NCI-H2107 (cell line): ENCODE measurements at regions not wholly inside any gene's neighbourhood (a gene's known extent, or its start where the extent isn't known, plus 50 kb on each side); places are given as distances from the start of the nearest gene placed in this dataset.
"Not testable (repeated sequence)": the region's sequence is repeated elsewhere in the genome, so short reads cannot be mapped to it uniquely, and the experiment has no call there.

Experiments
- DNase-seq: peaks from one replicate; lab custom pipeline; 2025; lab: John Stamatoyannopoulos, UW

DNA sequence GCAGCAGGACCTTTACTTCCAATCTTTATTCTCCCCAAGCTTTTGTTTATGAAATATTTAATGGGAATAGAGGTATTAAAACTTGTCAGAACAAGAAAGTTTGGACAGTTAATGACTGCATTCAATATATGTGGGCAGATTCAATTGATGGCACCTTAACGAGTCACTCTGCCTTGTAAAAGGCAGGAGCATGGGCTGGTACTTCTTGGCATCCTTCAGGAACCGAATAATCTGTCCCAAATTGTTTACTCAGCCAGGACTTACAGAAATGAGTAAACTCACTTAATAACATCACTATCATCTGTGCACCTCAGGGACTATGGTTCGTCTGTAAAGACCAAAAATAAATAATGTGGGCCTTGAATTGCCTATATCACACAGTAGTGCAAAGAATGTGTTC is 1280.3 kb upstream of the TMEFF2 start:
- no peak for DNase-seq

DNA sequence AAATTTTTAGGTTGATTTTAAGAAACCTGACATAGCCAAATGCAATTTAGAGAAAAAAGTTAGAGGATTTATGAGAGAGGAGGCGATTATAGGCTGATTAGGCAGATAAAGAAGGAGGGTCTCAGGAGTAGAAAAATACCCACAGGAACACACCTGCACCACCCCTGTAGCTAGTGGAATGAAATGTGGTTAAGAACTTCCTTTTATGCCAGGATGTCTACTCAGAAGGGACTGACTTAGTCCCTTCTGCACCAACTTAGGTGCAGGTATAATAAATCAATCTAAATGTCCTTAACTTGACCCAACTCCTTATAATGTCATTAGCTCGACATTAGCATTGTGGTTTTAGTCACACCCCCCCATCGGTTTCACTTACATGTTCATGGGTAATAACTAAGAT is 1274.5 kb upstream of the TMEFF2 start:
- no peak for DNase-seq

DNA sequence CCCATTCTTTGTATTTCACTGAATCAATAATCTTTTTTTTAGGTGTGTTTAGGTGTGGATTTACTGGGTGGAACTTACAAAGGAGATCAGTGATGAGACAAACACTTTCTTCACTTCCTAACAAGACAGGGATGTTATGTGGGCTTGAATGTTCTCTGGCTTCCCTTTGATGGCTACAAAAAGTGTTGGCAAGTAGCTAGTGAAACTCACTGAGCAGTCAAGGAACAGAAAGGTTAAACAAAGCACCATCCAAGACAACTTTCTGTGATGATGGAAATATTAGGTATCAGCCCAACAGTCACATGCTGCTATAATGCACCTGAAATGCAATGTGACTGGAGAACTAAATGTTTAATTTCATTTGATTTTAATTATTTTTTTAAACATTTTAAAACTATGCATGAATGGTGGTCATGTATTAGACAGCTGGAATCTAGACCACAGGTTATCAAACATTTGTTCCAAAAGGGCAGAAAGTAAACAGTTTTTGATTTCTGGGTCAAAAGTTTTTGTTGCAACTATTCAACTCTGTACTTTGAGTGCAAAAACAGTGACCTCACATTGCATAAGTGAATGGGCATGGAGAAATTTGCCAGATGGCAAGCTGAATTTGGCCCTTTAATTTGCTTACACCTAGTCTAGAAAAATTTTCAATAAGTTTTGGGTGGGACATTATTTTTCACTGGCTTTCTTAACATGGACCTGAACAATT is 1272.7 kb upstream of the TMEFF2 start:
- no peak for DNase-seq

DNA sequence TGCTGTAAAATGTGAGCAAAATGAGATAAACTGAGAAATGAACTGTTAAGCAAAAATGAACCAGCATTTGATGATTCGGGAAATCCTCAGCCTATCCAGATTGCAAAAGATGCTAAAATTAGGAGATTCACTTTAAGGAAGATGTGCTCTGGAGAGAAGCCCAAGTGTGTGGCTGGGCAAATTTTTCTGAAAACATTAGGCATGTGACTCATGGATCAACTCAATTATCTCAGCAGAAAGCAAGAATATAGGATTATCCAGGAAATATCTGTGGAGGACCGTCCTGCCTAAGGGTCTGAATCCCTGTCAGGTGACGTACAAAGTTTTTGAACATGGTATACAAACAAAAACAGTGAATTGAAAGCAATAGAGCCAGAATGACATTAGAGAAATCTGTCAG is 1268.3 kb upstream of the TMEFF2 start:
- DNase-seq: no peak

DNA sequence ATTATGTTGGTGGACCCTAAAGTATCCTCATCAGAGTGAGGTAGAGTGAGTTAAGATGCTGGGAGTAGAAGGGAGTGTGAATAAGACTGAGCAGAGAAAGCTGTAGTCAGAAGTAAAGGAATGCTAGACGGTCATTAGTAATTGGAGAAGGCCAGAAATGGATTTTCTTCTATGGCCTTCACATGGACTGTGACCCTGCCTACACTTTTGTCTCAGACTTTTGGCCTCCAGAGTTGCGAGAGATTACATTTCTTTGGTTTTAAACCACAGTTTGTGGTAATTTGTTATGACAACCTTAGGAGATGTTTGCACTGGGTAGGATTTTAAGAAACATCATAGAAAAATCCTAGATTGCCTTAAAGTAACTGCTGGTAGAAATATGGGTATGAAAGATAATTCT is 1267.7 kb upstream of the TMEFF2 start:
- DNase-seq: no peak

DNA sequence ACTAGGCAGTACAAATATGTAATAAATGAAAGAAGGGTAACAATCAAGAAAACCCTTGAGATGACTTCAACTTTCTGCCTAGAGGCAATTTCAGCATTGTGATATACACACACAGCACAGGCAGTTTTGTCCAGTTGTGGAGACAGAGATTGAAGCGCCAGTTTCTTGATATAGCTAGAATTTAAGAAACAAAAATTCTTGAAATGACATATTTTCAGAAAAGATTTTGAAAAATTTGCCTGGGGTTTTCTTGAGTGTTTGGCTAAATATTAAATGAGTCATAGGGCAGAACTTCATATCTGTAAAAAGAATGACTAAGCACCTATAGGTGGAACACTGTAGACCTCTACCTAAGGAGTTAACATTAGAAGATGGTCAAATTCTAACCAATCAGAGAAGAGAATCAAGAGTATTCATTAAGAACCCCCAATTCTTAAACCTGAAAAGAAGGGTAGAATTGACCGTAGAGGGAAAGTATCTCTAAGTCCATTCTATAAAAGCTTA is 1266.8 kb upstream of the TMEFF2 start:
- DNase-seq: no peak

DNA sequence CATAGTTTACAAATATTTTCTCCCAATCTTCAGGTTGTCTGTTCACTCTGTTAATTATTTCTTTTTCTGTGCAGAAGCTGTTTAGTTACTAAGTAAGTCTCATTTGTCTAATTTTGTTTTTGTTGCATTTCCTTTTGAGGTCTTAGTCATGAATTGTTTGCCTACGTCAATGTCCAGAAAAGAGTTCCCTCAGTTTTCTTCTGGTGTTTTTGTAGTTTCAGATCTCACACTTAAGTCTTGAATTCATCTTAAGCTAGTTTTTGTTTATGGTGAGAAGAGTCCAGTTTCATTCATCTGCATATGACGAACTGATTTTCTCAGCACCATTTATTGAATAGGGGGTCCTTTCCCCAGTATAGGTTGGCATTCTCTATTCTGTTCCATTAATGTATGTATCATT is 1252.2 kb upstream of the TMEFF2 start:
- no peak for DNase-seq

DNA sequence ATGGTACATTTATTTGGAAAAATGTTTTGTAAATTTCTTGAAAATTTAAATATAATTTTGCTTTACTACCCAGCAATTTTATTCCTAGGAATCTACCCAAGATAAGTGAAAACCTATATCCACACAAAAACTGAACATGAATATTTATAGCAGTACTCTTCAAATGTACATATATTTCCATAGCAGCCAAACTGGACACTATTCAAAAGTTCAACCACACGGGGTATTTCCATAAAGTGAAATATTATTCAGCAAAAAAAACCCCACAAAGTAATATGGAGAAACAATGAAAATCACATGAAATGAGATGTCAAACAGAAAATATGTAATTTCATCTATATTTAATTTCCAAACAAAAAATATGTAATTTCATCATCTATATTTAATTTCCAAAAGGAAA is 1247.6 kb upstream of the TMEFF2 start:
- DNase-seq: no peak

DNA sequence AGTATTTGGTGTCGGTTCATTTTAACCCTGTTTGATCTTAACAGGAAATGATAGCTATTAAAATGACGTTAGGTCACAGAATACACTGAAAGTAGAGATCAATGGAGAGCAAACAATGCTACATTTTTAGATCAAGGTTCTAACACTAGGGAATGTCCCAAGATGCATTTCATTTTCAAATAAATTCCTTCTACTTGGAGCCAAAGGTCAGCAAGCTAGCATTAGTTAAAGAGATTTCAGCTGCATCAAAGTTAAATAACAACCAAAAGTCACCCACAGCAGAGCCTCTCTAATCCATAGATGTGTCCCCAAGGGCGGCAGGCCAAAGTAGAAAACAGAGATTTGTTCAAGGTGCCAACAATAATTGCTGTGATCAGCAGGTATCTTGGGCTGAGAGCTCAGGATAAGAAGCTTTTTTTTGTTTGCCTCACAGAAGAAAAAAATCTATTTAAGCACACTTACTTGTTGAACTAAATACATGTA is 1233.6 kb upstream of the TMEFF2 start:
- DNase-seq: no peak

DNA sequence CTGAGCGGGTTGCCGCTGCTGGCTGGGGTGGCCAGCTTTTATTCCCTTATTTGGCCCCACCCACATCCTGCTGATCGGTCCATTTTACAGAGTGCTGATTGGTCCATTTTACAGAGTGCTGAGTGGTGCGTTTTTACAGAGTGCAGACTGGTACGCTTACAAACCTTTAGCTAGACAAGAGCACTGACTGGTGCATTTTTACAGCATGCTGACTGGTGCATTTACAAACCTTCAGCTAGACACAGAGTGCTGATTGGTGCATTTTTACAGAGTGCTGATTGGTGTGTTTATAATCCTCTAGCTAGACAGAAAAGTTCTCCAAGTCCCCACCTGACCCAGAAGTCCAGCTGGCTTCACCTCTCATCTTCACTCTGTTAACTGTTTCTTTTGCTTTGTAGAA is 1217.6 kb upstream of the TMEFF2 start:
- DNase-seq: not testable (repeated sequence)

DNA sequence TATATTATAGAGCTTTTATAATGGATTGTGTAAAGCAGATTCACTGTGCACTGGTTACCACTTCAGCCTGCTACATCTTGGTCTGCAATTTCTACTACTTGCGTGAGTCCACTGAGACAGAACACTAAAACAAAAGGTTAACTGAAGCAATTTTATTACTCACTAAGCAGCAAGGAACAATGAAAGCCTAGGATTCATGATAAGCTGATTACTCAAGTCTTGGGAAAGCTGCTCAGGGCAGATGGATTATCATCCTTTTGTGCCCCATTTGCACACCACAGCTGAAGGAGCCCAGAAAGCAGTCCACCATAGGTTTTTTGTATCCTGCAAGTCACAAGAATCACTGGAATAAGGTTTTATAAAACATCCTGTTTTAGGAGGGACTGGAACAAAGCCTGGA is 1215.2 kb upstream of the TMEFF2 start:
- DNase-seq: no peak

DNA sequence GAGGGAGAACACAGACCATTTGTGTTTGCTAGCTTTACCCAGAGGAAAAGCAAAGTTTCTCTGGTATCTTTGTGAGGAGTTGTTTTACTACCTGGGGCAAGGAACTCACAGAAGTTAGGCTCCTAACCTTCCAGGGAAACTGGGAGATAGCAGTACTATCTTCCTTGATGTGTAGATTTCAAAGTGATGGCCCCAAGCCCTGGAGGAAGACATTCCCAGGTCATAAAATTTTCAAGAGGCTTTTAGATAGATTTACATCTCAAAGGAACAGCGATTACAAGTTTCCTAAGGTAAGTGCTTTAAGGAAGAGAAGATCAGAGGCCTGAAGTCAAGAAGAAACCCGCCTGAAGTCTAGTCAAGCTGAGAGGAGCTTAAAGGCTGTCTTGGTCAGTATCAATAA is 1187.8 kb upstream of the TMEFF2 start:
- no peak for DNase-seq

DNA sequence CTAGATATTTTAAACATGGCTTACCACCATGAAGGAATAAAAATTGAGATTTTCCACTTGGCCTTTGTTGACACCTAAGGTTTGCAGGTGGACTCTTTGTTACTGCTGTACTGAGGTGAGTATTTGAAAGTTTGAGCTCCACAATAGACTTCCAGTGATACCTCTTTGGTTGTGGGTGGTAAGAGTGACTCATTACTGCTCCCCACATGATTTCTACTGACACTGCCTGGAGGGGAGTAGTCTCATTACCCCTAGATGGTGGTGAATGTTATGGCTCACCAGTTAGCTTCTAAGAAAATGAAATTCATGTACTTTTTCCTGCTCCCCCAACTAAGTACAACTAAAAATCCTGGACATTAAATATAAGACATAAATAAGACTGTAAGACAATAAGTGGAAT is 1183.1 kb upstream of the TMEFF2 start:
- DNase-seq: no peak

DNA sequence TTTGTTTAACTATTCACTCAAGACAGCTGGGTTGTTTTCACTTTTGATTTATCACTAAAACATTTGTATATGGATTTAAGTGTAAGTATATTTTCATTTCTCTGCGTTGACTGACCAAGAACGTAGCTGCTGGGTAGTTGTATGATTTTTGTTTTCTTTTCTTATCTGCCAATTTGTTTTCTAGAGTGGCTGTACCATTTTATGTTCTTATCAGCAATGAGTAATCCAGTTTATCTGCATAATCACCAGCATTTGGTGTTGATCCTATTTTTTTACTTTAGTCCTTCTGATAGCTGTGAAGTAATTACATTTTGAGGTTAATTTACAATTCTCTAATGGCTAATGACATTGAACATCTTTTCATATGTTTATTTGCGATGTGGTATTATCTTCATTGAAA is 1178.4 kb upstream of the TMEFF2 start:
- no peak for DNase-seq

DNA sequence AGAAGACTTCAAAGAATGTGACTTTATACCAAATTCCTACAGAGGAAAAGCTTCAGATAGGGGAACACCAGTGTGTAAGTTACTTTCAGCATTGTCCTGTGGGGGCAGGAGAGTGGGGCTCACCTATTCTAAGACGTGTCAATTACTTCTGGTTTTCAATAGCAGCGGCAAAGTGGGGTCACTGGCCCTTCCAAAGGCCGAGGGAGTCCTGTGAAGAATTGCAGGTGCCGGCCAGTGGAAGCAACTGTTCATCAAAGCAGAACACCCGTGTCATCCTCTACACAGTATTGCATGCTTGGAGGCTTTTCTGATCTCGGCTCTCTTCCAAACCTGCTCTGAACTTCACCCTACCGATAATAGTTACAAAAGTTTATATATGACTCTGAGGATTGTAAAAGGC is 1176.5 kb upstream of the TMEFF2 start:
- no peak for DNase-seq

DNA sequence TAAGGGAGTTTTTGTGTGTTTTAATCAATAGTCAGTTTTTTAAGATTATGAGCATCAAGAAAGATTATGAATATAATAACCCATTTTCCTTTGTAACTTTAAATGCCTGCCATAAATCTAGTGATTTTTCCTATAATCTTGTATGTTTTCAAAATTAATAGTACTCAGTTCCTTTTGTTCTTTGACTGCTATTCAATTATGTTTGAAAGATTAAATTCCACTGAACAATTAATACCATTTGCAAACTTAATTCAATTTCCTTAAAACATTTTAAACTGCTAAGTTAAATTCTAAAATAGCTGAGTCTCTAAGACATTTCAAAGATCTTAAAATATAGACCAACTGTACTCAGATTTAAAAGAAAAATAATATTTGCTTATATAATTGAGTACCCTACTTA is 1173.9 kb upstream of the TMEFF2 start:
- no peak for DNase-seq

DNA sequence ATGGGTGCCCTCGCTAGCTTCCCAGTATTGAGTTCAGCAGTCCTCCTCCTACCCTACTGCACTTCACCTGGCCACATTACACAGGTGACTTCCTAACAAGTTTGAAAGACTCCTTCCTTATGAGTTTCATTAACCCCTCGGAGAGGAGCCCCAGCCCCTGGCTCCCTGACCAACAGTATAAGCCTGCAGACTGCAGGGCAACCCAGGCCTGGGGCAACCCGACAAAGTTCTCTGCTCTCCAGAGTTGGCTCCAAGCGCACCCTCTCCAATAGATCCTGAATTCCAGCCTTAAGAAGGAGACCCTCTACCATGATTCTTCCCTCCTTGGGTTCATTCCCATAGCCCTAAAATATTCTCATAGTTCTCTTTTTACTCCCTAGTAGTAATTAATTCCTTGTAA is 1162.8 kb upstream of the TMEFF2 start:
- DNase-seq: no peak

DNA sequence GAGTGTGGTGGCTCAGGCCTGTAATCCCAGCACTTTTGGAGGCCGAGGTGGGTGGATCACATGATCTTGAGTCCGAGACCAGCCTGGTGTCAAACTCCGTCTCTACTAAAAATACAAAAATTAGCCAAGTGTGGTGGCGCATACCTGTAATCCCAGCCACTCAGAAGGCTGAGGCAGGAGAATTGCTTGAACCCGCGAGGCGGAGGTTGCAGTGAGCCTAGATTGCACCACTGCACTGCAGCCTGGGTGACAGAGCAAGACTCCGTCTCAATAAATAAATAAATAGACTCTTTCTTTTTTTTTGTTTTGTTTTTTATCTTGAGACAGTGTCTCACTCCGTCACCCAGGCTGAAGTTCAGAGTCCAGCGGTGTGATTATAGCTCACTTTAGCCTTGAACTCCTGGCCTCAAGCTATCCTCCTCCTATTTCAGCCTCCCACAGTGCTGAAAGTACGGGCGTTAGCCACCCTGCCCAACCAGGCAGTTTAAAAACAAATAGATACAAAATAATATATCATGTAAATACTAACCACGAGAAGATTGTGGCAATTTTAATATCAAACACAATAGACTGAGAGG is 1158.0 kb upstream of the TMEFF2 start:
- not testable (repeated sequence) for DNase-seq

DNA sequence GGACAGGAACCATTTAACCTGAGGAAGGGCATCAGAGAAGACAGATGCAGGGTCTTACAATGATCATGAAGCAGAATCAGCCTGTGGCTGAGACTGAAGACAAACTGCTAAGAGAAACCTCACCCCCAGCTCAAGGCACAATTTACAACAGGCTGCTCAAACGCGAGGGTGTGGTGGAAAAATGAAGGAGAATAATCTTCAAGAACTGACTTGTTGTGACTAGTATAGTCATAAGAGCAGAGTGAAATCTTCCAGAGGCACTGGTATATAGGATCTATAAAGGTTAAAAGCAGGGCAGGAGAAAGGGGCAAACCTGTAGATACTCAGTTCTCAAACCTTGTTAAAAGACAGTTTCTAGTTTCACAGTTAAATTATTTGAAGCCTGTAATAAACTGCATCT is 1155.8 kb upstream of the TMEFF2 start:
- DNase-seq: no peak

DNA sequence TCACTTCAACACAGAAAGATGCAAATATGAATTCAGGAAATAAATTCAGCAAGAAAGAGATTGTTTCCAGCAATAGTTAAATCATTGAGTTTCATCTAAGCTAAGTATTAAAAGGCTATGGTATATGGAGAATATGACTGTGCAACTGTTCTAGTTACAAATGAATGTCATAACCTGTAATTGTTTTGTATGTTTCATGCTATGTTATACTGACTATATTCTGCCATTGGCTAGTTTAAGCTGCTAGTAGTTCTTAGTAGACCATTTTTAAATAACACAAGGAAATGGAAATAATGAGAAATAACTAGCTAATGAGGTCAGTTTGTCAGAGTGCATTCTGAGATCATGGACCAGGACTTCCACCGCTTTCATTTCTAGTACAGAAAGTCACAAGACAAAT is 1154.9 kb upstream of the TMEFF2 start:
- DNase-seq: no peak

DNA sequence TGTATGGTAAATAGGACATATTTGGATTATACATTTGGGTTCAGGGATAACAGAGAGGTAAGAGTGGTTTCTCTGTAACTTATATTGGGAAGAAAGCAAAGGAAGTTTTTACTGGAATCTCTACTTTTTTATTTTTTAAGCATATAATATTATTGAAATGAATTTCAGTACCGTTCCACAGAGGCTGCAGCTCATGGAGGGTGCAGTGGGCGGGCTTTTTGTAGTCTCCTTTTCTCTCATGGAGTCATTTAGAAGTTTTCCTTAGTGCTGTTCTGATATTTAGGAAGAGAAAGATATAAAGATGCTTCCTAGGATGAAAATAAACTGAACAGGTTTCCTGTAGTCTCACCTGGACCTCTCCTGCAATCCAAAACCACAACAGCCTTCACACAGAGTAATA is 1153.3 kb upstream of the TMEFF2 start:
- DNase-seq: no peak

DNA sequence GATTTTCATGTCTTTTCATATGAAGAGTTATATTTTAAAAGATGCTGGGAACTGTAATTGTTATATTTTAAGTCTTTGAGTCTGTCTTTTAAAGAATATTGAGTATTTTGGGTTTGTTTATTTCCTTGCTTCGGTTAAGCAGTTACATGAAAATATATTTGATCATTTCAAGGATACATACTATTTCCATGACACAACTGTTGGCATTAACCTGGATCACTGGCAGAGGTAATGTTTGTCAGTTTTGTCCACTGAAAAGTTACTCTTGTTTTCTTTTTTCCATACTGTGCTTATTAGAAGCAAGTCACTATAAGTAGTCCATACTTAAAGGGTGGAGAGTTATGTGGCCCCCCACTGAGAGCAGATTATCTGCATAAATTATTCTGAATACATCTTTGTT is 1142.0 kb upstream of the TMEFF2 start:
- no peak for DNase-seq

DNA sequence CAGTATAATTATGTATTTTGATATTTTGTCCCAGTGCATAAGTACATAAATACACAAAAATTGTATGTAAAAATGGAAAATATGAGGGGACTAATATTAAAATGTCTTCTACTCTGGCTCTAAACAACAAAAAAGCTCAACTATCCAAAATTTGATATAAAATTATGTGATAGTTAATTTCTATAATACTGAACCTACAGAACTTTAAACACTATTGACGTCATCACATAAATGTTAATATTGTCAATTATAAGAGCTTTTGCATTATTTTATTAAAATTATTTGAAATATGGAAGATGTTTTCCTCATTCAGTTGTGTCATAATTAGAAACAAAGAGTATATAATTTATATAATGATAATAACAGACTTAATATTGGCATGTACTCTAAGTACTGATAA is 1139.7 kb upstream of the TMEFF2 start:
- DNase-seq: no peak

DNA sequence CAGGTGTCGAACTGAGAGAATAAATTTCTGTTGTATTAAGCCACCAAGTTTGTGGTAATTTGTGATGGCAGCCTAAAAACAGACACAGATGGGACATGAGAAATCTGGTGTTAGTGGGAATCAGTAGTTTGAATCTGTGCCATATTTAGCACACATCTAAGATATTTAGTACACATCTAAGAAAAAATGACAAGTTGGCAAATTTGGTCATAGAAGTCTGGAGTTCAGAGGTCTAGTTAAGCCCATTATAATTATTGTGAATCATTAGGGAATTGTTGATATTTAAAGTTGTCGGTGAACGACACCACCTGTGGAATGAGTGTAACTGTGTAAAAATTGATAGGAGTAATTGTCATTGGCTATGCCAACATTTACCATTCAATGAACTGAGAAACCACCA is 1138.8 kb upstream of the TMEFF2 start:
- no peak for DNase-seq
